ENCODE measurements at regions not wholly inside any gene's neighbourhood (a gene's known extent, or its start where the extent isn't known, plus 50 kb on each side); places are given as distances from the start of the nearest gene placed in this dataset.

DNA sequence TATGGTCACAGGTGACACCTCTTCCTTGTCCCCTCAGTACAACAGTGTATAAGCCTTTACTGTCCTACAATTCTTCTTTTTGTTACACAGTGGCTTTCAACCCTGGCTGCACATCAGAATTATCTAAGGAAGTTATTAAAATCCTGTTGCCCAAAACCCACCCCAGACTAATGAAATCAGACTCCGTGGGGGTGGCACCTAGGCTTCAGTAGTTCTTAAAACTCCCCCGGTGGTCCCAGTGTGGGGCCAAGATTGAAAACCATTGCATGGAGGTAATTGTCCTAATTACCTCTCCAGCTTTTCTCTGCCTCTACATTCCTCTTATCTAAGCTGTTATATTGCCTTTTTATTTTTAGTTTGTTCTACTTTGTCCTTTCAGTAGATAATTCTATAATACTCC, 172.8 kb downstream of the DAD1 start:
- Histone ChIP-seq H3K4me3 (no peak overlapping the region), H3K36me3 (no peaks in the 10 kb centered on the region), H3K27me3 (replicated peaks in 1 of 7) (no peaks in the 10 kb centered on the region), H3K4me1 (peaks cover 8 to 29% (median 13%) of the 10 kb centered on the region in 6 donors), H3K27ac (no peak overlapping the region), H3K9me3 (no peaks in the 10 kb centered on the region)
- TF ChIP-seq POLR2A (IDR thresholded peaks at IDR 0.05) (no peak), POLR2AphosphoS5 (IDR thresholded peaks at IDR 0.05) (no peak)
- TF ChIP-seq, protein P1, sequence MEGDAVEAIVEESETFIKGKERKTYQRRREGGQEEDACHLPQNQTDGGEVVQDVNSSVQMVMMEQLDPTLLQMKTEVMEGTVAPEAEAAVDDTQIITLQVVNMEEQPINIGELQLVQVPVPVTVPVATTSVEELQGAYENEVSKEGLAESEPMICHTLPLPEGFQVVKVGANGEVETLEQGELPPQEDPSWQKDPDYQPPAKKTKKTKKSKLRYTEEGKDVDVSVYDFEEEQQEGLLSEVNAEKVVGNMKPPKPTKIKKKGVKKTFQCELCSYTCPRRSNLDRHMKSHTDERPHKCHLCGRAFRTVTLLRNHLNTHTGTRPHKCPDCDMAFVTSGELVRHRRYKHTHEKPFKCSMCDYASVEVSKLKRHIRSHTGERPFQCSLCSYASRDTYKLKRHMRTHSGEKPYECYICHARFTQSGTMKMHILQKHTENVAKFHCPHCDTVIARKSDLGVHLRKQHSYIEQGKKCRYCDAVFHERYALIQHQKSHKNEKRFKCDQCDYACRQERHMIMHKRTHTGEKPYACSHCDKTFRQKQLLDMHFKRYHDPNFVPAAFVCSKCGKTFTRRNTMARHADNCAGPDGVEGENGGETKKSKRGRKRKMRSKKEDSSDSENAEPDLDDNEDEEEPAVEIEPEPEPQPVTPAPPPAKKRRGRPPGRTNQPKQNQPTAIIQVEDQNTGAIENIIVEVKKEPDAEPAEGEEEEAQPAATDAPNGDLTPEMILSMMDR (IDR thresholded peaks at IDR 0.05 in 8 of 11, conservative IDR thresholded peaks at IDR 0.05 in 3 of 11) = no peak
- intact Hi-C loops (cut with DNase I; ENCODE audit: low total_unique reads) = no loop called here
- WGBS, 5 donors = 79 to 83% (median 80%) methylated on average over 2 of the region's 2 CpGs
- DNase-seq = no peak

DNA sequence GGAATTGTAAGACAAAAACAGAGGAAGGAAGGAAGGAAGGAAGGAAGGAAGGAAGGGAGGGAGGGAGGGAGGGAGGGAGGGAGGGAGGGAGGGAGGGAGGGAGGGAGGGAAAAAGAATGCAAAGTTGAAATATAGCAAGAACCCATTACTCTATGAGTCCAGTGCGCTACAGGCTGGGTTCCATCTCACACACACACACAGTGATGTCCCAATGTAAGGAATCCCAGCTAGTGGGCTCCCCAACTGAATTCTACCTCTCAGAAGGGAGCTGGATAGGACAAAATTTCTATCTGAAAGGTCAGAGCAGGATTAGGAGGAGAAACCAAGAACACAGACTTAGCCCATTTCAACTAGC, 173.4 kb downstream of the DAD1 start:
- intact Hi-C loops (cut with DNase I; ENCODE audit: low total_unique reads) = no loop called here
- H3K9me3 ChIP-seq = no peaks in the 10 kb centered on the region
- H3K4me1 ChIP-seq = peaks cover 8 to 22% (median 13%) of the 10 kb centered on the region in 6 donors
- 93 to 100% (median 100%) methylated on average over 1 of the region's 1 CpG for WGBS, 5 donors
- H3K4me3 ChIP-seq = no peak overlapping the region
- H3K27ac ChIP-seq = no peak overlapping the region
- no peaks in the 10 kb centered on the region for H3K27me3 ChIP-seq (replicated peaks in 1 of 7)
- DNase-seq = no peak
- TF ChIP-seq, protein P1 (IDR thresholded peaks at IDR 0.05 in 8 of 11, conservative IDR thresholded peaks at IDR 0.05 in 3 of 11) = no peak
- no peak for TF ChIP-seq POLR2A (IDR thresholded peaks at IDR 0.05)
- no peak for TF ChIP-seq POLR2AphosphoS5 (IDR thresholded peaks at IDR 0.05)
- no peaks in the 10 kb centered on the region for H3K36me3 ChIP-seq

DNA sequence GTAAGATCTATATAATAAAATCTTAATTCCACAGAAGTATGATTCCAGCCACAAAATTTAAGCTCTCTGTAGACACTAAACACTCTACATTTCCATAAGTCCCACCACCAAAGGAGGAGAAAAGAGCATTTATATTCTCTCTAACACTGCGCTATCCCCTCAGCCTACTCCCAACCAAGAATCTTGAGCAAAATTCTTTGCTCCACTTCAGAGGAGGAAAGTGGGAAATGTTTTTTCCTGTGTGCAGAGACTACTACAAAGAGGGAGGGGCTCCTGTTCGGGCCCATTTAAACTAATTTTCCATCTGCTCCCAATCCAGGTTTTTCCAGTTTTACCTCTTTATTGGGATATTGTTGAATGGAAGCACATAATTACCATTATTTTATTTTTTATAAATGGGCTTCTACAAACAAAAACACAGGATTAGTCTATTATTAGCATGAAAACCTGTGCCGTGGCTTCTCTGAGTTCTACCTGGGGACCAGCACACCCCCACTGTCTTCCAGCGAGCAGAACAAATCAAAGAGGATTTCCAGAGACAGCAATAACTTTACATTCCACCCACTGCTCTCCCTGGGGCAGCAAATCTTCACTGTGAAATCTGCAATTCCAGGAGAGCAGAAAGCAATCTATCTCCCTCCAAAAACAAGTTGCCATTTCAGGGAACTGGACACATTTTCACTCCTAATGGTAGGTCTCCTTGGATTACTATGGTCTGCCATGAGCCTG, 174.0 kb downstream of the DAD1 start:
- H3K9me3 ChIP-seq = no peaks in the 10 kb centered on the region
- intact Hi-C loops (cut with DNase I; ENCODE audit: low total_unique reads) = no loop called here
- peaks cover 8 to 17% (median 11%) of the 10 kb centered on the region in 6 donors for H3K4me1 ChIP-seq
- TF ChIP-seq POLR2A (IDR thresholded peaks at IDR 0.05) = no peak
- no peak for TF ChIP-seq POLR2AphosphoS5 (IDR thresholded peaks at IDR 0.05)
- TF ChIP-seq, protein P1 (IDR thresholded peaks at IDR 0.05 in 8 of 11, conservative IDR thresholded peaks at IDR 0.05 in 3 of 11) = no peak
- H3K4me3 ChIP-seq = no peak overlapping the region
- H3K36me3 ChIP-seq = no peaks in the 10 kb centered on the region
- WGBS, 5 donors = 86 to 96% (median 91%) methylated on average over 4 of the region's 4 CpGs
- no peaks in the 10 kb centered on the region for H3K27me3 ChIP-seq (replicated peaks in 1 of 7)
- H3K27ac ChIP-seq = no peak overlapping the region
- no peak for DNase-seq

DNA sequence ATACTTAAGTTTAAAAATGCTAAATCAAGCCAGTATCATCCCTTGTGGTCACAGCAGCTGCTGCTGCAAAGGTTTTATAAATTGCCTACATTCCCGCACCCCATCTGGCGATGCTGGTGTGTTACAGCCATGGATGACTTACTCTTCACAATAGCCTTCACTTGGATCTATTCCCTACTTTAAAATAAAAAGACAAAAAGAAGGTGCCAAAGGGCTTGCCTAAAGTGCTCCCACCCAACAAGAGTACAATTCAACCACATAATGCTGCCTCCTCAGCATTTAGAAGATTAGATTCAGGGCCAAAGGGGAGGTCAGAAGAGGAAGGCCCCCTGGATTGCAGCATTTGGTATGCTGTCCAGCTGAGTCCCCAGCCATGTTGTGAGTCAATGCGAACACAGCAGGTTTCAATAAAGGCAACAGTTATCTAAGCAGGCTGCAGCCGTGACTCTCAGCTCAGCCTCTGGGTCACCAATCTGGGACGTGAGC, 176.1 kb downstream of the DAD1 start:
- no peaks in the 10 kb centered on the region for H3K27me3 ChIP-seq (replicated peaks in 1 of 7)
- 85 to 92% (median 88%) methylated on average over 5 of the region's 5 CpGs for WGBS, 5 donors
- DNase-seq = no peak
- no peaks in the 10 kb centered on the region for H3K36me3 ChIP-seq
- intact Hi-C loops (cut with DNase I; ENCODE audit: low total_unique reads) = no loop called here
- no peak overlapping the region for H3K4me3 ChIP-seq
- H3K27ac ChIP-seq = no peak overlapping the region
- no peaks in the 10 kb centered on the region for H3K9me3 ChIP-seq
- peaks cover 0 to 5% (median 1%) of the 10 kb centered on the region in 6 donors for H3K4me1 ChIP-seq
- TF ChIP-seq POLR2A (IDR thresholded peaks at IDR 0.05) (no peak), POLR2AphosphoS5 (IDR thresholded peaks at IDR 0.05) (no peak)
- TF ChIP-seq, protein P1 (IDR thresholded peaks at IDR 0.05 in 8 of 11, conservative IDR thresholded peaks at IDR 0.05 in 3 of 11) = no peak
